CD14-positive monocyte (primary cell): ENCODE measurements at regions not wholly inside any gene's neighbourhood (a gene's known extent, or its start where the extent isn't known, plus 50 kb on each side); places are given as distances from the start of the nearest gene placed in this dataset.

ENCODE experiments used
- DNase-seq, 3 donors: peaks; one replicate each; pipeline ENCODE4 v3.0.0-alpha.2; 2011 to 2022
- H2AFZ ChIP-seq: 2 replicates; pipeline ENCODE4 v1.6.0; 2012; ENCODE audit warnings: mild to moderate bottlenecking, low read depth, low read length, inconsistent platforms; ENCODE audit not compliant: insufficient read depth, poor library complexity, severe bottlenecking
- H3K27ac ChIP-seq, 2 donors: 1 replicate in 1 of 2; 2 replicates in 1 of 2; pipeline ENCODE4 v1.5.1; 2012 to 2013; ENCODE audit warnings: low read length in 2 of 2, control low read depth in 1 of 2, inconsistent platforms in 1 of 2, low read depth in 1 of 2, mild to moderate bottlenecking in 1 of 2
- H3K27me3 ChIP-seq, 2 donors: one replicate each; pipeline versions ENCODE4 v1.6.0 to v1.6.1; 2011 to 2013; ENCODE audit warnings: low read length in 2 of 2; ENCODE audit not compliant: control insufficient read depth in 2 of 2, insufficient read depth in 2 of 2
- H3K36me3 ChIP-seq, 2 donors: replicated peaks in 1 of 2; 1 replicate in 1 of 2; 2 replicates in 1 of 2; pipeline versions ENCODE4 v1.5.1 to v1.6.1; 2012 to 2013; ENCODE audit warnings: low read length in 2 of 2, control low read depth in 1 of 2, inconsistent platforms in 1 of 2, mild to moderate bottlenecking in 1 of 2; ENCODE audit not compliant: insufficient read depth in 2 of 2, control insufficient read depth in 1 of 2
- H3K4me1 ChIP-seq, 2 donors: 1 replicate in 1 of 2; 2 replicates in 1 of 2; pipeline versions ENCODE4 v1.5.1 to v1.6.1; 2012 to 2013; ENCODE audit warnings: low read length in 2 of 2, control low read depth in 1 of 2, inconsistent platforms in 1 of 2, mild to moderate bottlenecking in 1 of 2, moderate library complexity in 1 of 2; ENCODE audit not compliant: insufficient read depth in 2 of 2, control insufficient read depth in 1 of 2
- H3K4me2 ChIP-seq: replicated peaks from 2 replicates; pipeline ENCODE3; 2012; ENCODE audit warnings: low read length, moderate library complexity, mild to moderate bottlenecking; ENCODE audit not compliant: poor library complexity, severe bottlenecking; ENCODE audit errors: extremely low read depth
- H3K4me3 ChIP-seq, 3 experiments: fragments of 200-600 bp in 1 of 3; sonication (generic) in 1 of 3; replicated peaks in 1 of 3; 1 replicate in 2 of 3; 2 replicates in 1 of 3; pipeline ENCODE4 v1.5.1; 2011 to 2013; ENCODE audit warnings: low read length in 3 of 3, mild to moderate bottlenecking in 3 of 3, control low read depth in 2 of 3, low read depth in 2 of 3, inconsistent platforms in 1 of 3, moderate library complexity in 1 of 3
- H3K79me2 ChIP-seq: 2 replicates; pipeline ENCODE4 v1.6.0; 2012; ENCODE audit warnings: mild to moderate bottlenecking, control low read depth, inconsistent platforms, low read length, moderate library complexity; ENCODE audit not compliant: insufficient read depth
- H3K9ac ChIP-seq: 2 replicates; pipeline ENCODE4 v1.6.0; 2017; ENCODE audit warnings: low read length, mild to moderate bottlenecking; ENCODE audit not compliant: insufficient read depth, poor library complexity, severe bottlenecking
- H3K9me3 ChIP-seq, 2 donors: replicated peaks in 1 of 2; 1 replicate in 1 of 2; 2 replicates in 1 of 2; pipeline versions ENCODE4 v1.5.1 to v1.6.1; 2012 to 2013; ENCODE audit warnings: low read length in 2 of 2, control low read depth in 1 of 2; ENCODE audit not compliant: control insufficient read depth in 1 of 2, insufficient read depth in 1 of 2
- H4K20me1 ChIP-seq: 2 replicates; pipeline ENCODE4 v1.6.0; 2012; ENCODE audit warnings: mild to moderate bottlenecking, low read length, control low read depth, moderate library complexity; ENCODE audit not compliant: insufficient read depth
- H3K27ac Mint-ChIP-seq, 7 donors: one replicate each; pipeline ENCODE4 v1.8.0; 2020; ENCODE audit warnings: mild to moderate bottlenecking in 7 of 7, mixed read lengths in 7 of 7, moderate library complexity in 6 of 7, inconsistent platforms in 2 of 7
- H3K27me3 Mint-ChIP-seq, 3 donors: one replicate each; pipeline ENCODE4 v1.8.0; 2021 to 2022; ENCODE audit warnings: low read depth in 3 of 3, mild to moderate bottlenecking in 3 of 3, mixed read lengths in 3 of 3, moderate library complexity in 3 of 3, inconsistent platforms in 1 of 3
- H3K36me3 Mint-ChIP-seq, 2 donors: one replicate each; pipeline ENCODE4 v1.8.0; 2020; ENCODE audit warnings: mixed read lengths in 2 of 2, inconsistent platforms in 1 of 2, mild to moderate bottlenecking in 1 of 2
- H3K4me1 Mint-ChIP-seq: one replicate; pipeline ENCODE4 v1.8.0; 2020; ENCODE audit warnings: mild to moderate bottlenecking, mixed read lengths
- H3K4me3 Mint-ChIP-seq, 2 donors: one replicate each; pipeline ENCODE4 v1.8.0; 2020; ENCODE audit warnings: mild to moderate bottlenecking in 2 of 2, mixed read lengths in 2 of 2, moderate library complexity in 1 of 2
- H3K9me3 Mint-ChIP-seq, 7 donors: one replicate each; pipeline ENCODE4 v1.8.0; 2020 to 2022; ENCODE audit warnings: mixed read lengths in 7 of 7, mild to moderate bottlenecking in 6 of 7, moderate library complexity in 6 of 7, inconsistent platforms in 2 of 7
- WGBS: methylation state at CpG from one replicate; pipeline ENCODE4 v1.1.5; 2013; ENCODE audit warnings: missing lambda C conversion rate; ENCODE audit not compliant: insufficient coverage; 5-methylcytosine and 5-hydroxymethylcytosine counted together
- intact Hi-C, 2 donors: fragments of 100-400 bp; cut with micrococcal nuclease; formaldehyde crosslinking; loops; one replicate each; pipeline versions ENCODE4 v1.15.0 to v1.15.1; 2023
- TF ChIP-seq, protein P1 (sequence below): fragments of 200-600 bp; IDR thresholded peaks from one replicate; pipeline ENCODE4 v1.8.0; 2022; ENCODE audit warnings: antibody characterized with exemption, mild to moderate bottlenecking

DNA sequence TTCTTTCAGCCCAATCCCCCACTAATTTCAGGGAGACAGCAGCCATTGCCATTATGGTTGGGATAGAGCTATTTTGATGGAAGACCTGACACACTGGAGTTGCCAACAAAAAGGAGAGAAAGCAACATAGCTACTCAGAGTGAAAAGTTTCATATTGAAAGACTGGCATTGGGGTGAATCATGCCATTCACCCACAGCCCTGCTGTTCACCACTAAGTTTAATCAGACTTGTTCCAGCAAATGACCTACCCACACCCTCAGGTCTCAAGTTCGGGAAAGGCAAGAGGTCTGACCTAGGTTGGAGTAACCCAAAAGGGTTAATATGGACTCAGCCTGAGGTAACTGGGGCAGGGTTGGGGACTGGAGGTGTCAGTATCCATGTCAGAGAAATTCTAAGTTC lies 169.2 kb downstream of the PAWR start:
- H3K4me3 ChIP-seq, result no peak overlapping the region
- Mint-ChIP-seq H3K27ac (no peak overlapping the region), H3K36me3 (no peaks in the 10 kb centered on the region), H3K27me3 (peaks cover 0 to under 1% (median 0%) of the 10 kb centered on the region in 3 donors), H3K9me3 (peaks cover 0 to 5% (median 0%) of the 10 kb centered on the region in 7 donors), H3K4me3 (no peak overlapping the region), H3K4me1 (no peaks in the 10 kb centered on the region)
- H3K27me3 ChIP-seq, result no peaks in the 10 kb centered on the region
- no peak overlapping the region for H3K9ac ChIP-seq
- intact Hi-C loops, result no loop called here
- H3K27ac ChIP-seq, result no peak overlapping the region
- TF ChIP-seq, protein P1, sequence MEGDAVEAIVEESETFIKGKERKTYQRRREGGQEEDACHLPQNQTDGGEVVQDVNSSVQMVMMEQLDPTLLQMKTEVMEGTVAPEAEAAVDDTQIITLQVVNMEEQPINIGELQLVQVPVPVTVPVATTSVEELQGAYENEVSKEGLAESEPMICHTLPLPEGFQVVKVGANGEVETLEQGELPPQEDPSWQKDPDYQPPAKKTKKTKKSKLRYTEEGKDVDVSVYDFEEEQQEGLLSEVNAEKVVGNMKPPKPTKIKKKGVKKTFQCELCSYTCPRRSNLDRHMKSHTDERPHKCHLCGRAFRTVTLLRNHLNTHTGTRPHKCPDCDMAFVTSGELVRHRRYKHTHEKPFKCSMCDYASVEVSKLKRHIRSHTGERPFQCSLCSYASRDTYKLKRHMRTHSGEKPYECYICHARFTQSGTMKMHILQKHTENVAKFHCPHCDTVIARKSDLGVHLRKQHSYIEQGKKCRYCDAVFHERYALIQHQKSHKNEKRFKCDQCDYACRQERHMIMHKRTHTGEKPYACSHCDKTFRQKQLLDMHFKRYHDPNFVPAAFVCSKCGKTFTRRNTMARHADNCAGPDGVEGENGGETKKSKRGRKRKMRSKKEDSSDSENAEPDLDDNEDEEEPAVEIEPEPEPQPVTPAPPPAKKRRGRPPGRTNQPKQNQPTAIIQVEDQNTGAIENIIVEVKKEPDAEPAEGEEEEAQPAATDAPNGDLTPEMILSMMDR, result no peak
- no peak overlapping the region for H3K4me2 ChIP-seq
- peaks cover 0 to 2% of the 10 kb centered on the region in 2 donors for H3K9me3 ChIP-seq
- no peaks in the 10 kb centered on the region for H3K36me3 ChIP-seq
- H3K4me1 ChIP-seq, result no peaks in the 10 kb centered on the region
- H3K79me2 ChIP-seq, result no peaks in the 10 kb centered on the region
- H2AFZ ChIP-seq, result no peak overlapping the region
- DNase-seq, result no peak
- WGBS, result no CpG with 5 or more reads among the region's 1 CpG
- H4K20me1 ChIP-seq, result no peaks in the 10 kb centered on the region

DNA sequence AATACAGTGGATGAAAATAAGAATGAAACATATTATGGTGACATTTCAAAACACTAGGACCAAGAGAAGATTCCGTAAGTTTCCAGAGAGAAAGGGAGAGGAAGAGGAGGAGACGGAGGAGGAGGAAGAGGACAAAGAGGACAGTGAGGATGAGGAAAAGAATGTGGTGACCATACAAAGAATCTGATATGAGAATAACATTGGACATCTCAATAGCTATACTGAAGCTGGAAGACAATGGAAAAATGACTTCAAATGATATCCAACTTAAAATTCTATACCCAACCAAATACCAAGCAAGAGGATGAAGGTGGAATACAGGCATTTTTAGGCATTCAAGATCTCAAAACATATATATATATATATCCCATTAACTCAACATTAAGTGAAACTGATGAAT lies 173.4 kb downstream of the PAWR start:
- Histone ChIP-seq H3K36me3 (no peaks in the 10 kb centered on the region), H2AFZ (no peak overlapping the region), H3K9ac (no peak overlapping the region), H3K79me2 (no peaks in the 10 kb centered on the region), H3K9me3 (peaks cover 0 to 21% of the 10 kb centered on the region in 2 donors), H3K4me2 (no peak overlapping the region), H4K20me1 (no peaks in the 10 kb centered on the region), H3K27me3 (no peaks in the 10 kb centered on the region), H3K27ac (no peak overlapping the region), H3K4me3 (no peak overlapping the region), H3K4me1 (no peaks in the 10 kb centered on the region)
- DNase-seq, result no peak
- Mint-ChIP-seq H3K9me3 (peaks cover 6 to 20% (median 9%) of the 10 kb centered on the region in 7 donors), H3K27ac (no peak overlapping the region), H3K4me1 (no peaks in the 10 kb centered on the region), H3K4me3 (no peak overlapping the region), H3K27me3 (no peaks in the 10 kb centered on the region), H3K36me3 (no peaks in the 10 kb centered on the region)
- 86% methylated on average over 1 of the region's 2 CpGs for WGBS
- TF ChIP-seq, protein P1, result no peak
- intact Hi-C loops, result no loop called here
